Lower lobe of right lung (tissue), 2 donors: ENCODE measurements at regions not wholly inside any gene's neighbourhood (a gene's known extent, or its start where the extent isn't known, plus 50 kb on each side); places are given as distances from the start of the nearest gene placed in this dataset.

Experiments used
- ATAC-seq, 2 donors: fragments of 200-7000 bp; cut with Tn5 transposase; one replicate each; pipeline ENCODE4 v1.9.1; 2020 to 2022; ENCODE audit warnings: mild to moderate bottlenecking in 2 of 2, moderate library complexity in 2 of 2
- DNase-seq: peaks from one replicate; pipeline ENCODE4 v3.0.0-alpha.2; 2020
- H3K27ac ChIP-seq: fragments of 200-600 bp; one replicate; pipeline ENCODE4 v1.8.0; 2022
- H3K27me3 ChIP-seq: fragments of 200-600 bp; one replicate; pipeline ENCODE4 v1.8.0; 2022; ENCODE audit warnings: low read depth
- H3K36me3 ChIP-seq: fragments of 200-600 bp; one replicate; pipeline ENCODE4 v1.8.0; 2022; ENCODE audit warnings: mild to moderate bottlenecking
- H3K4me1 ChIP-seq: fragments of 200-600 bp; one replicate; pipeline ENCODE4 v1.8.0; 2022
- H3K4me3 ChIP-seq: fragments of 200-600 bp; one replicate; pipeline ENCODE4 v1.8.0; 2022; ENCODE audit warnings: mild to moderate bottlenecking
- H3K9me3 ChIP-seq: fragments of 200-600 bp; one replicate; pipeline ENCODE4 v1.8.0; 2022
- CTCF ChIP-seq: fragments of 200-600 bp; IDR thresholded peaks from one replicate; pipeline ENCODE4 v1.8.0; 2022; ENCODE audit warnings: antibody characterized with exemption, mild to moderate bottlenecking
- intact Hi-C: fragments of 100-400 bp; cut with DNase I; formaldehyde crosslinking; loops from one replicate; pipeline ENCODE4 v1.11.0; 2022
- donor health status: DM: no; HTN: yes; CAD: no; lungs with severe emphysema.

- TF ChIP-seq CTCF = no peak
- Histone ChIP-seq H3K36me3 (no peaks in the 10 kb centered on the region), H3K27me3 (no peaks in the 10 kb centered on the region), H3K9me3 (no peaks in the 10 kb centered on the region), H3K27ac (no peak overlapping the region), H3K4me3 (no peak overlapping the region), H3K4me1 (no peaks in the 10 kb centered on the region)
- DNase-seq = no peak
- no peak for ATAC-seq
- intact Hi-C loops = no loop called here
Observed at GRCh38 chr1:116185161-116185701, 74.0 kb downstream of the MAB21L3 start.

GRCh38 chr1:116189481-116189880, 78.3 kb downstream of the MAB21L3 start:
- intact Hi-C loops = no loop called here
- no peak for TF ChIP-seq CTCF
- Histone ChIP-seq H3K27ac (no peak overlapping the region), H3K27me3 (no peaks in the 10 kb centered on the region), H3K4me1 (no peaks in the 10 kb centered on the region), H3K9me3 (no peaks in the 10 kb centered on the region), H3K4me3 (no peak overlapping the region), H3K36me3 (no peaks in the 10 kb centered on the region)
- no peak for DNase-seq
- no peak for ATAC-seq

- no peaks in the 10 kb centered on the region for H3K4me1 ChIP-seq
- intact Hi-C loops = no loop called here
- no peak for DNase-seq
- ATAC-seq = no peak
- H3K27ac ChIP-seq = no peak overlapping the region
- H3K36me3 ChIP-seq = no peaks in the 10 kb centered on the region
- H3K9me3 ChIP-seq = no peaks in the 10 kb centered on the region
- no peaks in the 10 kb centered on the region for H3K27me3 ChIP-seq
- TF ChIP-seq CTCF = no peak
- no peak overlapping the region for H3K4me3 ChIP-seq
Observed at GRCh38 chr1:116191294-116191693, 80.1 kb downstream of the MAB21L3 start.

GRCh38 chr1:116193768-116194167, 82.6 kb downstream of the MAB21L3 start:
- intact Hi-C loops = no loop called here
- no peak for TF ChIP-seq CTCF
- no peaks in the 10 kb centered on the region for H3K4me1 ChIP-seq
- no peaks in the 10 kb centered on the region for H3K36me3 ChIP-seq
- H3K27ac ChIP-seq = no peak overlapping the region
- H3K9me3 ChIP-seq = no peaks in the 10 kb centered on the region
- H3K4me3 ChIP-seq = no peak overlapping the region
- no peaks in the 10 kb centered on the region for H3K27me3 ChIP-seq
- ATAC-seq = no peak
- no peak for DNase-seq

- H3K27me3 ChIP-seq = no peaks in the 10 kb centered on the region
- TF ChIP-seq CTCF = no peak
- no peaks in the 10 kb centered on the region for H3K4me1 ChIP-seq
- no peak overlapping the region for H3K4me3 ChIP-seq
- no peaks in the 10 kb centered on the region for H3K36me3 ChIP-seq
- ATAC-seq (no peak), DNase-seq (no peak)
- no peaks in the 10 kb centered on the region for H3K9me3 ChIP-seq
- intact Hi-C loops = no loop called here
- no peak overlapping the region for H3K27ac ChIP-seq
Observed at GRCh38 chr1:116194568-116194967, 83.4 kb downstream of the MAB21L3 start.
